GM12878 (cell line): ENCODE measurements at regions not wholly inside any gene's neighbourhood (a gene's known extent, or its start where the extent isn't known, plus 50 kb on each side); places are given as distances from the start of the nearest gene placed in this dataset.

Experiments
- BACH1 ChIP-seq: fragments of 450-650 bp; IDR thresholded peaks from 2 replicates; pipeline ENCODE4 v1.6.1; 2017; ENCODE audit warnings: mild to moderate bottlenecking, borderline replicate concordance
- EED ChIP-seq: sonication (generic); IDR thresholded peaks from 2 replicates; pipeline ENCODE4 v1.6.1; 2016; ENCODE audit warnings: antibody characterized with exemption, low read depth
- HDGF ChIP-seq: fragments of 450-650 bp; IDR thresholded peaks from 2 replicates; pipeline ENCODE4 v1.6.1; 2016; ENCODE audit warnings: antibody characterized with exemption
- JUNB ChIP-seq: IDR thresholded peaks from 2 replicates; pipeline ENCODE4 v1.6.1; 2016; ENCODE audit warnings: antibody characterized with exemption, mild to moderate bottlenecking
- KAT2A ChIP-seq: conservative IDR thresholded peaks from 2 replicates; pipeline ENCODE4 v1.6.1; 2011; ENCODE audit warnings: low read depth, low read length; ENCODE audit not compliant: control insufficient read depth
- MYC ChIP-seq: IDR thresholded peaks from 2 replicates; pipeline ENCODE4 v1.6.1; 2011; ENCODE audit warnings: mild to moderate bottlenecking, low read length, moderate library complexity, inconsistent platforms; ENCODE audit not compliant: insufficient read depth, insufficient replicate concordance, insufficient read length, severe bottlenecking
- NFXL1 ChIP-seq: fragments of 450-650 bp; IDR thresholded peaks from 2 replicates; pipeline ENCODE4 v1.6.1; 2017; ENCODE audit warnings: antibody characterized with exemption, mild to moderate bottlenecking, borderline replicate concordance
- POLR2AphosphoS5 ChIP-seq: IDR thresholded peaks from 2 replicates; pipeline ENCODE4 v1.6.1; 2011; ENCODE audit warnings: mild to moderate bottlenecking, low read length, inconsistent platforms
- RB1 ChIP-seq: fragments of 450-650 bp; formaldehyde crosslinking; IDR thresholded peaks from 2 replicates; pipeline ENCODE4 v1.6.1; 2017; ENCODE audit warnings: mild to moderate bottlenecking, borderline replicate concordance
- RBBP5 ChIP-seq: fragments of 200-600 bp; sonication (generic); conservative IDR thresholded peaks from 2 replicates; pipeline ENCODE4 v1.6.1; 2016
- RELA ChIP-seq: fragments of 450-650 bp; IDR thresholded peaks from 2 replicates; pipeline ENCODE4 v1.8.0; 2014; ENCODE audit warnings: borderline replicate concordance; ENCODE audit not compliant: partially characterized antibody
- SPI1 ChIP-seq: IDR thresholded peaks from 2 replicates; pipeline ENCODE4 v1.6.1; 2011; ENCODE audit warnings: low read depth, mild to moderate bottlenecking, low read length, moderate library complexity, borderline replicate concordance; ENCODE audit not compliant: insufficient read depth
- SREBF1 ChIP-seq: IDR thresholded peaks from 2 replicates; pipeline ENCODE4 v1.6.1; 2012; ENCODE audit warnings: mild to moderate bottlenecking, low read length
- SUPT20H ChIP-seq: IDR thresholded peaks from 2 replicates; pipeline ENCODE4 v1.6.1; 2011; ENCODE audit warnings: low read depth, mild to moderate bottlenecking, low read length, moderate library complexity, borderline replicate concordance; ENCODE audit not compliant: control insufficient read depth
- ZBED1 ChIP-seq: IDR thresholded peaks from 2 replicates; pipeline ENCODE4 v1.6.1; 2016; ENCODE audit warnings: borderline replicate concordance
- ZZZ3 ChIP-seq: IDR thresholded peaks from 2 replicates; pipeline ENCODE4 v1.6.1; 2011; ENCODE audit warnings: low read depth; ENCODE audit not compliant: control insufficient read depth, insufficient read length
- TF ChIP-seq, protein P1 (sequence below): fragments of 150-350 bp; IDR thresholded peaks from 2 replicates; pipeline ENCODE4 v1.6.1; 2014; ENCODE audit warnings: mild to moderate bottlenecking, low read depth, low read length
- TF ChIP-seq, protein P2 (sequence below): IDR thresholded peaks from 2 replicates; pipeline ENCODE4 v1.6.1; 2012; ENCODE audit warnings: mild to moderate bottlenecking, low read depth, low read length
- TF ChIP-seq, protein P3 (sequence below), 3 experiments: IDR thresholded peaks in 2 of 3; conservative IDR thresholded peaks in 1 of 3; 2 replicates each; pipeline ENCODE4 v1.5.1; 2011; ENCODE audit warnings: low read depth in 3 of 3, low read length in 3 of 3, mild to moderate bottlenecking in 3 of 3, control low read depth in 2 of 3, moderate library complexity in 2 of 3, inconsistent platforms in 1 of 3, mixed read lengths in 1 of 3; ENCODE audit not compliant: control insufficient read depth in 2 of 3, insufficient read depth in 1 of 3; ENCODE audit errors: extremely low read depth in 1 of 3
- TF ChIP-seq, protein P4 (sequence below): fragments of 450-650 bp; IDR thresholded peaks from 2 replicates; pipeline ENCODE4 v1.6.1; 2017; ENCODE audit warnings: mild to moderate bottlenecking

DNA sequence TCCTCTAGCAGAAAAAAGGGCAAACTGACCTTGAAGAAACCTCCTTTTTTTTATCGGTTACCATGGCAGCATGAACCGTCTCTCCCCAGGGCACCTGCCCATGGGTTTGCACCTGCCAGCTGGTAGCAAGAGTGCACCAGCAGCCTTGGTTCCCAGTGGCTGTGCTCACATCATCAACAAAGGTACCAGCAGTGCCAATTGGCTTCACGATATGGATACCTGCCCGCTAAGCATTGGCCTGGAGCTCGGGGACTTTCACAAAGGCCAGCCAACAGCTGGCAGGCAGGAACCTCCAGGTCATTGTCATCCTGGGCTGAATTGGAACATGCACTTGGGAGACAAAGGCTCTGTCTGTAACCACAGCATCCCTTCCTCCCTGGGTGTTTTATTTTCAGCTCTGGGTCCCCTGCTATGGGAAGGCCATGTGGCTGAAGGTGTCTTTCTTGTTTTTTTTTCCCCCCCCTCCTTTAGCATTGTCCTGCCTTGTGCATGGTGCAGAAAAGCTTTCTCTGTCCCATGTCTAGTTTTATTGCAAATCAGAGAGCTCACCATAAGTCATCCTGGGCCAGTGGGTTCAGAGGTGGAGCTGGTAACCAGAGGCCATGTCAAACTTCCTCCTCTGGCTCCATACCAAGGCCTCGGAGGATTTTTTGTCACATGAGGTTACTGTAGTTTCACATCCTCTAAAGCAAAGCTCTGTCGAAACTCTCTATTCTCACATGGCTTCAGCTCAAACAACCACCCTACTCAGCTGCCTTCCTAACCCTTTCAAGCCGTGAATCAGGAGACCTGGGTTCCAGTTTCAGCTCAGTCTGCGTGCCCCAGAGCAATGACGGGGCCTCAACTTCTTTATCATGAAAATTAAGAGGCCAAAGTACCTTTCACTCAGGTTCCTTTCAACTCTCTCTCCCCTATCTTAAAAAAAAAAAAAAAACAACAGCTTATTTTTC is 145.5 kb upstream of the MAP3K1 start (continued):
- TF ChIP-seq, protein P1, sequence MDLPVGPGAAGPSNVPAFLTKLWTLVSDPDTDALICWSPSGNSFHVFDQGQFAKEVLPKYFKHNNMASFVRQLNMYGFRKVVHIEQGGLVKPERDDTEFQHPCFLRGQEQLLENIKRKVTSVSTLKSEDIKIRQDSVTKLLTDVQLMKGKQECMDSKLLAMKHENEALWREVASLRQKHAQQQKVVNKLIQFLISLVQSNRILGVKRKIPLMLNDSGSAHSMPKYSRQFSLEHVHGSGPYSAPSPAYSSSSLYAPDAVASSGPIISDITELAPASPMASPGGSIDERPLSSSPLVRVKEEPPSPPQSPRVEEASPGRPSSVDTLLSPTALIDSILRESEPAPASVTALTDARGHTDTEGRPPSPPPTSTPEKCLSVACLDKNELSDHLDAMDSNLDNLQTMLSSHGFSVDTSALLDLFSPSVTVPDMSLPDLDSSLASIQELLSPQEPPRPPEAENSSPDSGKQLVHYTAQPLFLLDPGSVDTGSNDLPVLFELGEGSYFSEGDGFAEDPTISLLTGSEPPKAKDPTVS = no peak
- TF ChIP-seq BACH1 (peak; percentile 90; the same call in 1 of the 2 replicates), RB1 (0 out of 2 replicates have a peak, but pooled peaks have one; percentile 14), RELA (no peak), POLR2AphosphoS5 (no peak), KAT2A (no peak), SUPT20H (no peak), SPI1 (peak; percentile 100), RBBP5 (no peak), ZBED1 (peak; percentile 29; the same call in 1 of the 2 replicates), MYC (no peak), SREBF1 (no peak), NFXL1 (no peak), JUNB (peak; percentile 30; the same call in 1 of the 2 replicates), ZZZ3 (no peak), HDGF (no peak; the same call in 1 of the 2 replicates), EED (peak; percentile 90)
- TF ChIP-seq, protein P2, sequence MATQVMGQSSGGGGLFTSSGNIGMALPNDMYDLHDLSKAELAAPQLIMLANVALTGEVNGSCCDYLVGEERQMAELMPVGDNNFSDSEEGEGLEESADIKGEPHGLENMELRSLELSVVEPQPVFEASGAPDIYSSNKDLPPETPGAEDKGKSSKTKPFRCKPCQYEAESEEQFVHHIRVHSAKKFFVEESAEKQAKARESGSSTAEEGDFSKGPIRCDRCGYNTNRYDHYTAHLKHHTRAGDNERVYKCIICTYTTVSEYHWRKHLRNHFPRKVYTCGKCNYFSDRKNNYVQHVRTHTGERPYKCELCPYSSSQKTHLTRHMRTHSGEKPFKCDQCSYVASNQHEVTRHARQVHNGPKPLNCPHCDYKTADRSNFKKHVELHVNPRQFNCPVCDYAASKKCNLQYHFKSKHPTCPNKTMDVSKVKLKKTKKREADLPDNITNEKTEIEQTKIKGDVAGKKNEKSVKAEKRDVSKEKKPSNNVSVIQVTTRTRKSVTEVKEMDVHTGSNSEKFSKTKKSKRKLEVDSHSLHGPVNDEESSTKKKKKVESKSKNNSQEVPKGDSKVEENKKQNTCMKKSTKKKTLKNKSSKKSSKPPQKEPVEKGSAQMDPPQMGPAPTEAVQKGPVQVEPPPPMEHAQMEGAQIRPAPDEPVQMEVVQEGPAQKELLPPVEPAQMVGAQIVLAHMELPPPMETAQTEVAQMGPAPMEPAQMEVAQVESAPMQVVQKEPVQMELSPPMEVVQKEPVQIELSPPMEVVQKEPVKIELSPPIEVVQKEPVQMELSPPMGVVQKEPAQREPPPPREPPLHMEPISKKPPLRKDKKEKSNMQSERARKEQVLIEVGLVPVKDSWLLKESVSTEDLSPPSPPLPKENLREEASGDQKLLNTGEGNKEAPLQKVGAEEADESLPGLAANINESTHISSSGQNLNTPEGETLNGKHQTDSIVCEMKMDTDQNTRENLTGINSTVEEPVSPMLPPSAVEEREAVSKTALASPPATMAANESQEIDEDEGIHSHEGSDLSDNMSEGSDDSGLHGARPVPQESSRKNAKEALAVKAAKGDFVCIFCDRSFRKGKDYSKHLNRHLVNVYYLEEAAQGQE = 0 out of 2 replicates have a peak, but pooled peaks have one; percentile 13
- TF ChIP-seq, protein P3, sequence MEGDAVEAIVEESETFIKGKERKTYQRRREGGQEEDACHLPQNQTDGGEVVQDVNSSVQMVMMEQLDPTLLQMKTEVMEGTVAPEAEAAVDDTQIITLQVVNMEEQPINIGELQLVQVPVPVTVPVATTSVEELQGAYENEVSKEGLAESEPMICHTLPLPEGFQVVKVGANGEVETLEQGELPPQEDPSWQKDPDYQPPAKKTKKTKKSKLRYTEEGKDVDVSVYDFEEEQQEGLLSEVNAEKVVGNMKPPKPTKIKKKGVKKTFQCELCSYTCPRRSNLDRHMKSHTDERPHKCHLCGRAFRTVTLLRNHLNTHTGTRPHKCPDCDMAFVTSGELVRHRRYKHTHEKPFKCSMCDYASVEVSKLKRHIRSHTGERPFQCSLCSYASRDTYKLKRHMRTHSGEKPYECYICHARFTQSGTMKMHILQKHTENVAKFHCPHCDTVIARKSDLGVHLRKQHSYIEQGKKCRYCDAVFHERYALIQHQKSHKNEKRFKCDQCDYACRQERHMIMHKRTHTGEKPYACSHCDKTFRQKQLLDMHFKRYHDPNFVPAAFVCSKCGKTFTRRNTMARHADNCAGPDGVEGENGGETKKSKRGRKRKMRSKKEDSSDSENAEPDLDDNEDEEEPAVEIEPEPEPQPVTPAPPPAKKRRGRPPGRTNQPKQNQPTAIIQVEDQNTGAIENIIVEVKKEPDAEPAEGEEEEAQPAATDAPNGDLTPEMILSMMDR (IDR thresholded peaks at IDR 0.05 in 2 of 3, conservative IDR thresholded peaks at IDR 0.05 in 1 of 3; ENCODE audit: control insufficient read depth in 2 of 3, extremely low read depth in 1 of 3, insufficient read depth in 1 of 3, low read depth in 3 of 3, low read length in 3 of 3) = no peak
- TF ChIP-seq, protein P4, sequence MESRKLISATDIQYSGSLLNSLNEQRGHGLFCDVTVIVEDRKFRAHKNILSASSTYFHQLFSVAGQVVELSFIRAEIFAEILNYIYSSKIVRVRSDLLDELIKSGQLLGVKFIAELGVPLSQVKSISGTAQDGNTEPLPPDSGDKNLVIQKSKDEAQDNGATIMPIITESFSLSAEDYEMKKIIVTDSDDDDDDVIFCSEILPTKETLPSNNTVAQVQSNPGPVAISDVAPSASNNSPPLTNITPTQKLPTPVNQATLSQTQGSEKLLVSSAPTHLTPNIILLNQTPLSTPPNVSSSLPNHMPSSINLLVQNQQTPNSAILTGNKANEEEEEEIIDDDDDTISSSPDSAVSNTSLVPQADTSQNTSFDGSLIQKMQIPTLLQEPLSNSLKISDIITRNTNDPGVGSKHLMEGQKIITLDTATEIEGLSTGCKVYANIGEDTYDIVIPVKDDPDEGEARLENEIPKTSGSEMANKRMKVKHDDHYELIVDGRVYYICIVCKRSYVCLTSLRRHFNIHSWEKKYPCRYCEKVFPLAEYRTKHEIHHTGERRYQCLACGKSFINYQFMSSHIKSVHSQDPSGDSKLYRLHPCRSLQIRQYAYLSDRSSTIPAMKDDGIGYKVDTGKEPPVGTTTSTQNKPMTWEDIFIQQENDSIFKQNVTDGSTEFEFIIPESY = no peak
